Mucosa of gallbladder (tissue), 1 donor: ENCODE measurements at regions not wholly inside any gene's neighbourhood (a gene's known extent, or its start where the extent isn't known, plus 50 kb on each side); places are given as distances from the start of the nearest gene placed in this dataset.
A peak's percentile ranks its signal among the peaks of the same experiment; 100 is the strongest.
"Not testable (repeated sequence)": the region's sequence is repeated elsewhere in the genome, so short reads cannot be mapped to it uniquely, and the experiment has no call there.

Experiments used
- DNase-seq: peaks from one replicate; pipeline ENCODE4 v3.0.0-alpha.2; 2020; ENCODE audit warnings: low spot score
- donor health status: DM: no; HTN: no; CAD: no.

GRCh38 chr6:6978731-6979130 lies 129.0 kb upstream of the RREB1 start:
- DNase-seq = no peak

- DNase-seq = no peak
Observed at GRCh38 chr6:6980999-6981597, 126.7 kb upstream of the RREB1 start.

GRCh38 chr6:6981681-6982322 lies 126.0 kb upstream of the RREB1 start:
- DNase-seq = no peak

- DNase-seq = no peak
Observed at GRCh38 chr6:6982663-6983062, 125.1 kb upstream of the RREB1 start.

DNA sequence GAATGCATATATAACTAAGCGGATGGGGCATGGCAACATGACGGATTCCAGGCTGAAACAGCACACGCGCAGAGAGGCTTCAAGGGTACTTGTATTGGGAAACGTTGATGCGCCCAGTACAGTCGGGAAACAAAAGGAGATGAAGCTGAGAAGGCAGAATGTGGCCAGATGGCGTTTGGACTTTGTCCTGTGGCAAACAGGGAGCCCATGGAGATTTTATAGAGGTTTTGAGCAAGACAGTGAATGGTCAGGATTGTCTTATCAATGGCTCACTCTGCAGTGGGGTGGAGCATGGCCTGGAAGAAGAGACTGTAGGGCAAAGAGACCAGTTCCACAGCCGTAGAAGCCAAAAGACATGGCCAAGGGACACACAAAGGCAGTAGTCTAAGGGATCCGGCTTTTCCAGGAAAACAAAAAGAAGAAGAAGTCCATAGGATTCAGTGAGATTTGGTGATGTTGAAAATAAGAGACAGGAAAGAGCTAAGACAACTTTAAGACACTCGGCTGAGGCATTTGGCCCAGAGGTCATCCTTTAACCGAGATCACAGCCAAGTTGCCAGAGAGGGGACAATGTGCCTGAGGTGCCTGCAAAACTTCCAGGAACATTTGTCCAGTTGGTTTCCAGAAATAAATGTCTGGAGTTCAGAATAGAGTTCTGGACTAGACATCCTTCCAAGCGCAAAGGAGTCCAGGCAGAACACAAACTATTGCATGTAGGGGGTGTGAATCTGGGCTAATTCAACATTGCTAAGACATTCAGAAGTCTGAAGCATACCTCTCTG lies 123.0 kb upstream of the RREB1 start:
- DNase-seq = no peak

GRCh38 chr6:6986344-6986743 lies 121.4 kb upstream of the RREB1 start:
- DNase-seq = no peak

DNA sequence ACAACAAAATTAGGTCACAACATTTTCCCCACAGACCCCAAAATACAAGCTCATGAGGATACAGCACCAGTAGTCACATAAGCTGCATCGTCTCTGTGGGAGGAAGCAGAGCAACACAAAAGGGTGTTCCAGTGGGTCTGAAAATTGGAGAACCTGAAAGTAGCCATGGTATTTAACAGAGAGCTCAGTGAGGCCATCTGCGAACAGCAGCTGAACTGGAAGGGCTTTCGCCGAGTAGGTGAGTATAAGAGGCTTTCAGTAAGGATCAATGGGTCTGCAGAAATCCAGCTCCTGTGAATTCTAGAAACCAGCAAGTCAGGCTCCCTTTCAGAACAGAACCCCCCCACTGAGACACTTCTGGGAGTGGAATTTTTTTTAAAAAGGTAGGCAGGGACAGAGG lies 120.0 kb upstream of the RREB1 start:
- DNase-seq = no peak

GRCh38 chr6:6990059-6990458 lies 117.7 kb upstream of the RREB1 start:
- DNase-seq = not testable (repeated sequence)

DNA sequence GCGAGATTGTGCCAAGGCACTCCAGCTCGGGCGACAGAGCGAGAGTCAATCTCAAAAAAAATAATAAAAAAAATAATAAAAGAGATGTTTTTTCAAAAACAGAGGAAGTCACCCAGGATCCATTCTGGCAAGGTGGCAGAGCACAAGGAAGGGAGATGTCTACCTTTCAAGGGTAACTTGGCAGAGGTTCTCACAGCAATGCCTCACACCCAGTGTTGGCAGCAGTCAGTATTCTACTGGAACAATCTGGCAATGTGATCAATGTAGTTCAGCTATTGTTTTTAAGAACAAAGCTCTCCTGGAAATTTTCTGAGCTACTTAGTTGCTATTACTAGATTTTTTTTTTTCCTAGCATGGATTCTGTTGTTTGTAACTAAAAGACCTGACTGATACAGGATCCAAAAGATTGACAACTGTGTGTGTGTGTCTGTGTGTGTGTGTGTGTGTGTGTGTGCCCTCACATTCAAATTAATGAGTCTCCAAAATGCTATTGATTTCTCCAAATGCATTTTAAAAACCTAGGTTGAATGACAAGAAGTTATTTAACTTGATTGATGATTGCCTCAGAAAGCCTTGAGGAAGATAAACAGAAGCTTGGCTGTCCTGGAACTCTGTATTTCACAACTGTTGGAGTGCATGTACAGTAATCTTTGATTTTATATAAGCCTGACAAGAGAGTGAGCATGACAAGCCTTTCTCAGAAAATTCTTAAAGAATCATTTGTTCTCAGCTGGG lies 114.1 kb upstream of the RREB1 start:
- DNase-seq = peak; percentile 54

GRCh38 chr6:6994796-6995195 lies 113.0 kb upstream of the RREB1 start:
- DNase-seq = no peak

DNA sequence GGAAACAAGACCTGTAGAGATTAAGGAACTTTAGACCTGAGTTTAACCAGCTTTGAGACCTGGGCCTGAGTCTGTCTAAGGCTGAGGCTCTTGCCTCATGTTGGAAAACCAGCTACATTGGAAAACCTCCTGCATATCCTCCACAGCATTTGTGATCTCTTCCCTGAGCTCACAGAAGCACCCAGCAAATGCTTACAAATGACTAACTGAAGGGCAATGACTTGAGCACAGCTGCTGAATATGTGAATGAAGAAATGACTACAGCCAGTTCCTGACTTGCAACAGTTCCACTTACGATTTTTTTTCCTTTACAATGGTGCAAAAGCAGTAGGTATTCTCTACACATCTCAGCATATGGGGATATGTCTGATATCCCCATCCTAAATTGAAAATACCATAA lies 112.4 kb upstream of the RREB1 start:
- DNase-seq = no peak

DNA sequence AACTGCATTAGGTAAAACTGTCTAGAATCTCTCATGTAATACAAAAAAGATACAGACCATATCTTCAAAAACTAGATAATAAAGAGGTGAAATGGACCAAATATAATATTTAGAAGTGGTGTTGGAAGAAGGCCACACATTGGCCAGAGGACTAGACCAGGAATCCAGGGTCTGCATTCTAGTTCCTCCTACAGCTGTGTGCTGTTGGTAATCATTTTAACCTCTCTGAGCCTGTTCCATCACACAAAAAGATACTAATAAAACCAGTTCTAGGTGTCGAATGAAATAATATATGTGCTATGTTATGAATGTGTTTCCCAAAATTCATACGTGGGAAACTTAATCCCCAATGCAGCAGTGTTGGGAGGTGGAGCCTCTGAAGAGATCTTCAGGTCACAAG lies 111.6 kb upstream of the RREB1 start:
- no peak for DNase-seq

- peak; percentile 41 for DNase-seq
Observed at GRCh38 chr6:6997263-6998193, 110.2 kb upstream of the RREB1 start.

- no peak for DNase-seq
Observed at GRCh38 chr6:6998194-6998569, 109.6 kb upstream of the RREB1 start.

- DNase-seq = no peak
Observed at GRCh38 chr6:7000825-7001777, 106.7 kb upstream of the RREB1 start.

DNA sequence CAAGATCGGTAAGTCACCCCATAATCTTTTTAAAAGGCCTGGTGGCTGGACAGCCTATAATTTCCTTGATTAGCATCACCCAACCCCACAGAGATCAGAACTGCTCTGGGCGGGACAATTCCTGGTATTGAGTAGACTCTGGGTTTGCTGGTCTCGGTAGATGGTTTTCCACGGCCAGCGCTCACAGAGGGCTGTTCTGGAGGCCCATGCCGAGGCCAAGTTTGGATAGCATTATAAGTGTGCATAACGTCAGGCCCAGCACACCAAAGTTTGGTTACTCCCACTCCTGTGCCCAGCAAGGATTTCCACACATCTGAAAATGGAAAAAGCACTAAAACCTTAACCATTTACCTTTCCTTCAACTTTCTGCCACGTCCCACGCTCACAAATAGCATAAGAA lies 104.7 kb upstream of the RREB1 start:
- no peak for DNase-seq

- DNase-seq = no peak
Observed at GRCh38 chr6:7004581-7005297, 103.0 kb upstream of the RREB1 start.

DNA sequence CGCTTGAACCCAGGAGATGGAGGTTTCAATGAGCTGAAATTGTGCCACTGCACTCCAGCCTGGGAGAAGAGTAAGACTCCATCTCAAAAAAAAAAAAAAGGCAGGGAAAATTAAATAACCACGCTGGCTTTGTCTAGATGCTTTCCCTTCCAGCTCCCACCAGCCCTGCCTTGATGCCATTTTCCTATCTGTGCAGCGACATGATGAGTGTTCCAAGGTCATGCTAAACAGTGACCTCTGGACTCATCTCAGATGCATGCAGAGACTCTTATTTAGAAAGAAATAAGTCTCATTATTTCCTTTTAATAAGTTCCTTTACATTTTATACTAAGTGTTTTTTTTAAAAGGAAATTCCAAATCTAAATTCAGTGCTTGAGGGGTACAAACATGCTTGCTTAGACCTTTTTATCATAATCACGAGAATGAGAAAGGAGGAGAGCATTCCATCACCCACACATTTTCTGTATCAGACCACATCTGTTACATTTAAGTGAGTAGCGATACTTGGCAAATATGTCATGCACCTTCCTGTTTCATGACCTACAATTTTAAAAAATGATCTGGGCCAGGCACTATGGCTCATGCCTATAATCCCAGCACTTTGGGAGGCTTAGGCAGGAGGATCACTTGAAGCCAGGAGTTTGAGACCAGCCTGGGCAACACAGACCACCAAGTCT lies 101.1 kb upstream of the RREB1 start:
- no peak for DNase-seq

- no peak for DNase-seq
Observed at GRCh38 chr6:7008451-7008988, 99.2 kb upstream of the RREB1 start.
